Daoy (cell line): ENCODE measurements at regions not wholly inside any gene's neighbourhood (a gene's known extent, or its start where the extent isn't known, plus 50 kb on each side); places are given as distances from the start of the nearest gene placed in this dataset.

ENCODE experiments used
- DNase-seq: peaks from one replicate; pipeline ENCODE4 v3.0.0-alpha.2; 2015; ENCODE audit warnings: low read depth

DNA sequence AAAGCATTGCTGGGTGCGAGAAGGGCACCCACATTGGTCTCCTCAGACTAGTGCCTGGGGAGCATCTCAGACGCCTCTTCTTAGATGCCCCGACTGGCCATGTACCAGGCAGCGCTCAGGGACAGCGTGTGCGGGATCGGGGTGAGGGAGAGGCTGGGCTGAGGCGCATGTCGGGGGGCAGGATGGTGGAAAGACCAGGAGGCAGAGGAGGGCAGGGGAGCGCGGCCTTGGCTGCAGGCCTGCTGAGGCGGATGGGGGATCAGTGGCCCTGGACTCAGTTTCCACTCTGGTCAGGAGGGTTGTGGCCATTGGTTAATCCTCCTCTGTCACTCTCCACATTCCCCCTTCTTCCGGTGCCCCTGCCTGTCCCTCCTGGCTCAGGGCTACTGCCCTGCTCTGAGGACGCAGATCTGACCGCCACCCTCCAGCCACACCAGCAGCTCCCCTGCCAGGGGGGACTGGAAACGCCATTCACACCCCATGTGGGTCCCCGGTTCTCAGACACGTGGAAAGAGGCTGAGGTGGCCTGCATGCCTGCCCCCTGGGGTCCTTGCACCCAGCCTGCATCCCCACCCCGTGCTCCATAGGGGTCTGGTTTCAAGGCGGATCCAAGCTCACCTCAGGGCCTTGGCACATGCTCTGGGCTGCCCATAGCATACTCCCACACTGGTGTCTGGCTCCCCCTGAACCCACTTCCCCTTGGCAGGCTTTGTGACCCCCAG, 105.9 kb downstream of the CPZ start:
- no peak for DNase-seq

DNA sequence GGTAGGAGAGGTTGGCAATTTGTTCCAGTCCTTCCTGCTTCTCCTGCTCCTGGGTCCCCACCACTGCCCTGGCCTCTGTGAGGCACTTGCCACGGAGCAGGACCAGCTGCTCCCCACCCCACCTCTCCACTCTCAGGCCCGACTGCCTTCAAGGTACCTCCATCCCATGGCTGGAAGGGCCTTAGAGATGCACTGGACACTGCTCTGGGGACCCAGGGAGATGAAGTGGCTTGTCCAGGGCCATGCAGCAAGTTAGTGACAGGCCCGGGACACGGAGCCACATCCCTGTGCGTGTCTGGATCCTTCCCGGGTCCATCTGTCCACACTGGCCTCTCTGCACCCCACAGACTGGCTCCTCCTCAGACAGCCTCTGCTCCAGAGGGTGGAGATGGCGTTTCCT, 105.3 kb downstream of the CPZ start:
- no peak for DNase-seq

DNA sequence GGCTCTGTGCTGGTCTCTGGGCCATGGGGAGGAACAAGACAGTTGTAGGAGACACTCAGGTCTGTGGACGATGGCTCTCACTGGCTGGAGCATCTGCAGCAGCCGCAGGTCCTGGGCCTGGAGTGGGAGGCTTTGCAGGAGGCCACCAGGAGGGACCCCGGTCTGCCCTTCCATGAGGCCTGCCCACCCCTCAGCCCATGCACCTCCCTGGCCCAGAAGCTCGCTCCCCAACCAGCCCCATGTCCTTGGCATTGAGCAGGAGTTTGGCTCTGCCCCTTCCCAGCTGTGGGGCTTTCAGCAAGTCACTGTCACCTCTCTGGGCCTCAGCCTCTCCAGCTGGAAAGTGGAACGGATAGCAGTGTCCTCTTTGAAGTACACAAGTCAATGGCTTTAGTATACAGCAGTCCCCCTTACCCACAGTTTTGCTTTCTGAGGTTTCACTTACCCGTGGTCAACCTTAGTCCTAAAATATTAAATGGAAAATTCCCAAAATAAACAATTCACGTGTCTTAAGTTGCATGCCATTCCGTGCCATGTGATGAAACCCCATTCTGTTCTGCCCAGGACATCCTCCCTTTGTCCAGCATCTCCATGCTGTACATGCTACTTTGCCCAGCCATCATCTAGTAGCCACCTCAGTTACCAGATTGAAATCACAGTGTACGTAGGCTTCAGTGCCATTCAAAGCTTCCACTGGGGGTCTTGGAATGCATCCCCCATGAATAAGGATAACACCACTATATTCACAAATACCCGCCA, 104.0 kb downstream of the CPZ start:
- no peak for DNase-seq

DNA sequence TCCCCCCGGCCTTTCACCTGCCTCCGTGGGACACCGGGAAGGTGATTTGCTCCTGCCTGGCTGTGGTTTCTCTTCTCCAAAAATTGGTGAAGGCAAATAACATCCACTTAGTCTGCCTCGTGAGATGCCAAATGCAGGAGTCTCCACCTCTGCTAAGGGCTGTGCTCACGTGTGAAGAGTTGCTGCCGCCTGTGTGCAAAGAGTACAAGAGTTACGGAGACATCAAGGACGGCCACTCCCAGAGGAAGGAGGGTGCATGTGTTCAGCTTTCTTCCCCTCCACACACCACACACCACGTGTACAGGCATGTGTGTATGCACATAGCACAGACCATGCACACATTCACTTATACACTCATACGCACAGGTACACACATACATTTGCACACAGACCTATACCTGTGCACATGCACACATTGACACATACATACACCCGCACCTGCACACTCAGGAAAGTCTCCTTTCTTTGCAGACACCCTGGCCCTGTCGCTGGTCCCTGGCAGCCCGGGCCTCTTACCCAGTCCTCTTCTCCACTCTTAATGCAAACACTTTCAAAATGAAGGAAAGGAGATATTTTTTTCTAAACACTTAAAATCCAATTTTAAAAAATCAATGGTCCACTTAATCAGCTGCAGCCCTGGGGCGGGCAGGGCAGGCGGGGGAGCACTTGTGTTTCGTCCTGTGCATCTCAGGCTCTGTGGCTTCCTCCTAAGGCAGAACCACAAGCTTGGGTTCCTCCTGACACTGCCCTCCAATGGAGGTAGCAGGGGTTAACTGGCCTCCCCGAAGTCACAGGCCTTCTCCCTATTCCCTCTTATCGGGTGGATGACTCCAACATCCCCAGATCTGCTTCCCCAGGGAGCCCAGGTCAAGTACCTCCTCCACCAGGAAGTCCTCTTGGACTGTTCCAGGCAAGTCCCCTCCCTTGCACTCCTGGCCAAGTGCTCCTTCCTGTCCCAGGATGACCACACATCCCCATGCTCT, 103.0 kb downstream of the CPZ start:
- no peak for DNase-seq

DNA sequence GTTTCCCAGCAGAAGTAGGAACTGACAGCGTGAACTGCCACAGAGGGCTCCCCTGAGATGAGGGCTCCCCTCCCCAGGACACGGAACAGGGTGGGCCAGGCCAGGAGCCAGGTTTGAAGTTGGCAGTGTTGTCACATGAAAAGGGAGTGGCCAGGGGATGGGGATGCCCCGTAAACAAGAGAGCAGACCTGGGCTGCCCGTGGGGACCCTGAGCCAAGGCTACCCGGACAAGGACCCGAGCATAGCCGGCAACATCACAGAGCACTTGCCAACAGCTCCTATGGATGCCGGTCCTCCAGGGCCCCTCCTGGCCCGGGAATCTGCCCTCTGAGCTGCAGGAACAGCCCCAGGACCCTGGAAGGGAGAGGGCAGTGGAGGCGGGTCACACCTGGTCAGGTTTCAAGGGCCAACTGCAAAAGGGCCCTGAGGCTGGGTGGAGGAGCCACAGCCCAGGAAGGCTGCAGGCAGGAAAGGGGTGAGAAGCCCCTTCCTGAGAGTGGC, 102.1 kb downstream of the CPZ start:
- no peak for DNase-seq

DNA sequence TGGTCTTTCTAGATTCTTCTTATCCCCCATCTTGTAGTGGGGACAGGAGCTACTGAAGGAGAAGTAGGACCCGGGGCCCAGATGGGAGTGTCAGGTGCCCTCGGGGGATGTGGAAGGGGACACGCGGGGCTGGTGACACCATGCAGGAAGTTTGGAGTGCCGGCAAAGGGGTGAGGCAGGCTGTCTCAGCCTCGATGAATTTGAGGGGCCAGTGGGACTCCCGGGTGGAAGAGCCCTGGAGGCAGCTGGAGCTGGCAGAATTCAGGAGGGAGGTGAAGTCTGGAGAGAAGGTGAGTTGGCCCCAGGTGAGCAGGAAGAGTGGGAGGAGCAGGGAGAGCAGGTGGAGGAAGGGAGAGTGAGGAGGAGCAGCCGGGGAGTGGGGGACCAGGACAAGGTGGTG, 101.7 kb downstream of the CPZ start:
- DNase-seq = no peak

DNA sequence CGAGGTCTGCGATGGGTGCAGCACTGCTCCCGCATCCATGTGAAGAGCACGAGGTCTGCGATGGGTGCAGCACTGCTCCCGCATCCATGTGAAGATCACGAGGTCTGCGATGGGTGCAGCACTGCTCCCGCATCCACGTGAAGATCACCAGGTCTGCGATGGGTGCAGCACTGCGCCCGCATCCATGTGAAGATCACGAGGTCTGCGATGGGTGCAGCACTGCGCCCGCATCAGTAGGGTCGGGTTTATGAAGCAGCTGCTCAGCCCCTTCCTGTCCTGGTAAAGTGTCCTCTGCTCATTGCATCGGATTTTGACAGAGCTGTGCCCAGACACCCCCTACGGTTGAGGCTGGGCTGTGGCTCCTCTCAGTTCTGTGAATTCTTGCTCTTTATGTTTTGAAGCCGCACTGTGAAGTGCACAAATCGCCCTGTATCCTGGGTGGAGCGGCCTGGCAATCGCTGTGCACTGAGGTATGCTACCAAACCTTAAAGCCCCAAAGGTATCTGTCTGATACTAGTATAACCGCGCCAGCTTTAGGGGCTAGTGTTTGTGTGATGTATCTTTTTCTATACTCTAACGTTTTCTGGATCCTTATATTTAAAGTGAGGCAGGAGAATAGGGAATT, 98.7 kb downstream of the CPZ start:
- no peak for DNase-seq

DNA sequence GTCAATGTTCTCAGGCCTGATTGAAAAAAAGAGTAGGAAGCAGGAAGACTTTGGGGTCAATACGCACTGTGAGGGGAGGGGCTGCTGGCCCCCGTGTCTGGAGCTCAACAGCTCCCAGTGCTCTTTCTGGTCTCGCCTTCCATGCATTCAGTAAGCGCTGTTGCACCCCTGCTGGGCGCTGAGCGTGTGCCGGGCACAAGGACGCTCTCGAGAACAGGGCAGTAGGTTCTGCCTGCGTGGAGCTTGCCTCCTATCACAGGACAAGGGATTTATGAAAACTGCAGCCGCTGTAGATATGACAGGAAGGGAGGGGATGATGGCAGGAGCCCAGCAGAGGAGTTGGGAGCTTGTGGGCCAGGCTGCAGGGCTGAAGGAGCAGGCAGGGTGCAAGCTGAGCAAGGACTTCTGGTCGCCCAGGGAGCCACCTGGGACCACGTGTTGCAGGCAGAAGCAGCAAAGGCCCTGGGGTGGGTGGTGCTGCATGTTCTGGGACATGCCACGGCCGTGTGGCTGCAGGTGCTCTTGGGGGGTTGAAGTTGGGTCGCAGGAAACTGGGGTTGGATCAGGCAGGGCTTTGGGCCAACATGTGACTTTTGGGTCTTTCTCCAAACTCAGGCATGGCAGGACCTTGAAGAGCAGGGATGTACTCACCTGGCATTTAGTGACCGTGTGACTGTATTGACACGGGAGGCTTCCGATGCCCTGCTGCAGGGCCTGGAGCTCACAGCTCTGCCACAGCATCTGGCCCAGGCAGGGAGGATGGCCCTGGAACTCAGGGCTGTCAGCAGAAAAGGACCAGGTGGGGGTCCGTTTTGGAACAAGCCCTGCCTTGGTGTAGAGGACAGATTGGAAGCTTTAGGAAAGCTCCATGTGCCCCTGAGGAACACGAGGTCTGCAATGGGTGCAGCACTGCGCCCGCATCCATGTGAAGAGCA, 97.9 kb downstream of the CPZ start:
- no peak for DNase-seq

DNA sequence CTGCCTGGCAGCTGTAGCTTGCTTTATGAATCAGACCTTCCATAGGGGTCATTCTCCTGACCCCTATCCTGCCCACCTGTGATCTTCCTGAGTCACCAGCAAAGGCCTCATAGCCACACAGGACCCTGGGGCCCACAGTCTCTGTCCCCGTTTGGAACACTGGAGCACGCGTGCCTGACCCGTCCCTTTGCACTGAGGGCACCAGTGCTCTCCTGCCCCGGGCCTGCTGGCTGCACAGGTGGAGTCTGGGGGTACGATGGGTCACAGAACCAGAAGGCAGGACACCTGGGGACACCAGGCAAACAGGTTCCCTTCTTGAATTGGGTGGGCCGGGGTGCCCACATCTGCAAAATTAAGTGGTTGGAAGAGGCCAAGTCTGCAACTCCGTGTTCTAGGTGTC, 97.2 kb downstream of the CPZ start:
- no peak for DNase-seq

DNA sequence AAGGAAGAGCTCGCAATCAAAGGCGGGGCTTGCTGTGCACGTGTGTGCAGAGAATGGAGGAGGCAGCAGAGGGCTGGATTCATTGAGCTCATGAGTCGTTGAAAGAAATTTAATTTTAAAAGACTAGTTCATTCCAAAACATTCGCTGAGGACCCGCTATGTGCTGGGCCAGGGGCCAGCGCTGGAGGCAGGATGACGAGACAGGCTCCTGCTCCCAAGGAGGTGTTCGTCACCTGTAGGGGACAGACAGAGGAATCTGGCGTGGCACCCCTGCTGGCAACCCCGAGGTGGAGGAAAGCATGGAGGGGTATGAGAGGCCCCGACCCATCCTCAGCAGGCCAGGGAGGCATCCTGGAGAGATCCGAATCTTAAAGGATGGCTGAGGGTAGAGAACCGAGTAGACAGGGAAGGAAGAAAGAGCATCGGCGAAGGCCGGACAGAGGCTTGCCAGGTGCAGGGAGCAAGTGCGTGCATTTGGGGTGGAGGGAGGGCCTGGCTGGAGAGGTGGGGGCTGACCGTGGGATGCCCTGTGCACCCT, 96.4 kb downstream of the CPZ start:
- no peak for DNase-seq

DNA sequence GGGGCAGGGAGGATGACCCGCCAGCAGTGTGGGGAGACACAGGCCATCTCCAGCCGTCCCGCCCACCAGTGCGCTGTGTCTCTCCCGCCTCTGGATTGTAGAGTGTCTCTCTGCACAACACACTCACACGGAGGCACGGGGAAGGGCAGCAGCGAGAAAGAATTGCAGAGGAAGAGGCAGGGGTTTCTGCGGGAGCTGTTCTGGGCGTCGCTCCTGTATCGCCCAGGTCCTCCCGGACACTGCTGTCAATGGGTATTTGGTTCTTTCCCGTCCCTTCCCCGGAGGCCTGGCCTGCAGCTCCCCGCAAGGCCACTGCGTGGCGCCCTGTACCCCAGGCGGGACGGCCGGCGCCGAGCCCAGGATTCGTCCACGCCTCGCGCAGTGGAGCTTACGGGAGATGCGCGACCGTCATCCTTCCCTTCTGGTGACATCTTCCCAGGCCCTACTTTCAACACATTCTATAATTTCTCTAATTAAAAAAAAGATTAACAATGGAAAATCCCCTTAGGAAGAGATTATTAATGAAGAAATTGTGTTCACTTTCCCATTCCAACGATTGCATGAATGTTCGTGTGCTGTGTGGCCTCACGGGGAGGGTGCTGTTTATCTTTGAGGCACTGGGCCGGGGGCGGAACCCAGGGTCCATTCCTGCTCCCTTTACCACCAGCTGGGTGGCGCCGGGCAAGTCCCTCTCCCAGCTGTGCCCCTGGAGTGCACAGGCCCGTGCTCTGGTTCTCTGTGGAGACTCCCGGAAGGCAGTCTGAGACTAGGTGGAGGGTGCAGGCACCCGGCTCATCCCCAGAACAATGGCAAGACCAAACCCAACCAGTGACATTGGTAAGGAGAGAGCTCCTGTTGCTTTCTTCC, 95.7 kb downstream of the CPZ start:
- peak; percentile 64 for DNase-seq

DNA sequence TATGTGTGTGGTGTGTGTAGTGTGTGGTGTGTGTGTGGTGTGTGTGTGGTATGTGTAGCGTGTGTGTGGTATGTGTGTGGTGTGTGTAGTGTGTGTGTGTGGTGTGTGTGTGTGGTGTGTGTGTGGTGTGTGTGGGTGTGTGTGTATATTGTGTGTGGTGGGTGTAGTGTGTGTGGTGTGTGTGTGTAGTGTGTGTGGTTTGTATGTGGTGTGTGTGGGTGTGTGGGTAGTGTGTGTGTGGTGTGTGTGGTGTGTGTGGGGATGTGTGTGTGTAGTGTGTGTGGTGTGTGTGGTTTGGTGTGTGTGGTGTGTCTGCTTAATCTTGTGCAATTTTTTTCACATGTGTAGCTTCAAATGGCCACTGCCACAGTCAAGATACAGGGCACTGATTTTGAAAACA, 94.5 kb downstream of the CPZ start:
- no peak for DNase-seq

DNA sequence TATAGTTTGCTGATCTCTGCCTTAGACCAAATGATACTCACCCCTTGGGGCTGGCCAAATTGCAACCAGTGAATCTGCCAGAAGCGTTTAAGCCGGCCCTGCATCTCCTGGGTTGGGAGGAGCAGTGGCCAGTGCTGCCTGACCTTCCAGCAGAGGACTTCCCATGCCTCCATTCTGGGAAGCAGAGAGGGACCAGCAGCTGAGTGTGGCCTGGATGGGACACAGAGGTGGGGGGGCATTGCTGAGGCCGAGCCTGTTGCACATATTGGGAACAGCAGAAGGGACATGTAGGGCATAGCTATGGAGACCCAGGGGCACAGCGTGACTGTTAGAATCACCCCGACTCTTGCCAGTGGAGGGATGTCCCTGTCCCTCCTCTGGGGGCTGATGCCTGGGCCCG, 93.3 kb downstream of the CPZ start:
- DNase-seq = no peak

DNA sequence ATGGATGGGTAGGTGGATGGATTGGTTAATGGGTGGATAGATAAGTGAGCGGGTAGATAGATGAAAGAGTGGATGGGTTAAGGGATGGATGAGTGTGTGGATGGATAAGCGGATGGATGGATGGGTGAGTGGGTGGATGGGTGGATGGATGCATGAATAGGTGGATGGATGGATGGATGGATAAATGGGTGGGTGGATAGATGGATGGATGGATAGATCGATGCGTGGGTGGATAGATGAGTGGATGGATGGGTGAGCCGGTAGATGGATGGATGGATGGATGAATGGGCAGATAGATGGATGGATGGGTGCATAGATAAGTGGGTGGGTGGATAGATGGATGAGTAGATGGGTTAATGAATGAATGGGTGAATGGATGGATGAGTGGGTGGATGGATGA, 90.9 kb downstream of the CPZ start:
- no peak for DNase-seq

DNA sequence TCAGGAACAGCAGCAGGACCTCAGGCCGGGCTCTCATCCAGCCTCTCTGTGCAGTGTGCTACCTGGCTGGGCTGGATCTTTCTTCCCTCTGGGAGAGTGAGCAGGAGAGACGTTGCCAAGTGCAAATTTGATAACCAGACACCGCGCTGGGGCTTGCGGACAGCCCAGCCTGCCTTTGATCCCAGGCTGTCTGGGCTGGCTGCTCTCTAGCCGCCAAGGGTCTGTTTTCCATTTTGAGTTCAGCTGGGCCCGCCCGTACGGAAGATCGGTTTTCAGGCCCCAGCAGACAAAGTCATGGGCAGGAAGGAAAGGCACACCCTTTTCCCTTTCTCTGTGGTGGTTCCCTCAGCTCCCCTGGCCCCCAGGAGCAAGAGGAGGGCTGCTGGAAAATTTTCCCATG, 90.2 kb downstream of the CPZ start:
- DNase-seq = no peak

DNA sequence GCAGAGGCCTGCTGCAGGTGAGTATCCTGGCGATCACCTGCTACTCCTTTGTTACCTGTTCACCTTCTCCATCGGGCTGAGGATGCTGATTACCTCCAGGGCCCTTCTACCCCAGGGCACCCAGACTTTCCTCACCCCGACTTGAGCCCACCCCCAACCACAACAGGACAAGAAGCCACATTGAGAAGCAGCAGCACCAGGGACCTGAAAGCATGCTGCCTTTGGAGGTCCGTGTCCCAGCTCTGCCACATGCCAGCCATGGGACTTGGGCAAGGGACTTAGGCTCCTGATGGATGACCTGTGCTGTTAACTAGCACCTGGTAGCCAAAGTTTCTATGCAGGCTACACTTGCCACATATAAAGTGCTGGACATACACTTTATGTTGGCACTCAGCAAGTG, 89.7 kb downstream of the CPZ start:
- no peak for DNase-seq

DNA sequence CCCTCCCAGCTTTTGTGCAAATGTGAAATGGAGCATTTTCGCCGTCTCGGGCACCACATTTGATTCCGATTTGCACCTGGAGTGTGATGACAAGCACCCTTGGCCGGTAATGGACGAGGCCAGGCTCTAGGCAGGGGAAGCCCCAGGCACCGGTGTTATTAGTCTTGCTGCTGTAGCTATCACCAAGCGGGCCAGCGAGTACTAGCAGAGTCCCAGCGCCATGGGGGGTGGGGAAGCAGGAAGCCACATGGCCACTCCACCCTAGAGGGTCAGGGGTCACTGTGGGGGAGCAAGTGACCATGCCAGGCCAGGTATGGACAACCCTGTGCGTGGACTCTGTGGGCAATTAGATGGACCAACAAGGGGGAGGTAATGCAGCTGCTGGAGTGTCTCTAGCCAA, 88.8 kb downstream of the CPZ start:
- DNase-seq = no peak

DNA sequence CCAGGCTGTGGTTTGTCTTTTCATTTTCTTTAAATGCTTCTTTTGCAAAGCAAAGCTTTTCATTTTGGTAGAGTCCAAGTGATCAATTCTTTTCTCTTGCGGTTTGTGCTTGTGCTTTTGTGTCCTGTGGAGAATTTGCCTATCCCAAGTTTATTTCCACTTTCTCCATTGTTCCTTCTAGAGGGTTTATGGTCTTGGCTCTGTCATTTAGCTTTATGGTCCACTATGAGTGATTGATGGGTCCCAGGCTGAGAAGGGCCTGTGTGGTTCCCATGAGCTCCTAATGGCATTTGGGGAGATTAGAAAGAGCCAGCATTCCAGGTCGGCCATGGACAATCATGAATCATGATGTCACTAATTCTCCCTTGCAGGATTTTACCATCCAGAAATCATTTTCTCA, 86.5 kb downstream of the CPZ start:
- no peak for DNase-seq

DNA sequence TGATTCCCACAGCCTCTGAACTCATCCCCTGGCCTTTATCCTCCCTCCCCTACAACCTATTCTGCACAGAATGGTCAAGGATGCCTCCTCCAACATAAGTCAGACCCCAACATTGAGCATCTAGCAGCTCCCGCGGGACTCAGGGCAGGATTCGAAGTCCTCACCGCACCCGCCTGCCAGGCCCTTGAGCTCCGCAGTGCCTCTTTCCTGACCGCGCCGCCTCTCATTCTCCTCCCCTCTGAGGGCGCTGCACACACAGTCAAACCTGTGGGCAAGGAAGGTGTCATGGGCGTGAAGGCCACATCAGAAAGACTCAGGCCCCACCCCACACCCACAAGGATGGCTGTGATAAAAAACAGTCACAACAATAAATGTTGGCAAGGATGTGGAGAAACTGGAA, 84.1 kb downstream of the CPZ start:
- DNase-seq = no peak
